ENCODE measurements at regions not wholly inside any gene's neighbourhood (a gene's known extent, or its start where the extent isn't known, plus 50 kb on each side); places are given as distances from the start of the nearest gene placed in this dataset.
"Not testable (repeated sequence)": the region's sequence is repeated elsewhere in the genome, so short reads cannot be mapped to it uniquely, and the experiment has no call there.

GRCh38 chrX:46298821-46299220 lies 246.4 kb downstream of the ZNF674 start:
- no peak for DNase-seq

GRCh38 chrX:46295963-46296362 lies 249.3 kb downstream of the ZNF674 start:
- no peak for DNase-seq

GRCh38 chrX:46294234-46294633 lies 251.0 kb downstream of the ZNF674 start:
- no peak for DNase-seq

- no peak for DNase-seq
Measured at GRCh38 chrX:46279925-46280313, 265.3 kb downstream of the ZNF674 start.

GRCh38 chrX:46279214-46279924 lies 265.9 kb downstream of the ZNF674 start:
- DNase-seq = no peak

GRCh38 chrX:46278572-46278971 lies 266.6 kb downstream of the ZNF674 start:
- DNase-seq = no peak

GRCh38 chrX:46268412-46268811 lies 276.8 kb downstream of the ZNF674 start:
- DNase-seq = no peak

- DNase-seq = no peak
Measured at GRCh38 chrX:46263494-46263893, 281.7 kb downstream of the ZNF674 start.

- no peak for DNase-seq
Measured at GRCh38 chrX:46262304-46262703, 282.9 kb downstream of the ZNF674 start.

- no peak for DNase-seq
Measured at GRCh38 chrX:46260499-46260898, 284.7 kb downstream of the ZNF674 start.

- no peak for DNase-seq
Measured at GRCh38 chrX:46258356-46258755, 286.9 kb downstream of the ZNF674 start.

GRCh38 chrX:46257451-46257879 lies 287.8 kb downstream of the ZNF674 start:
- no peak for DNase-seq

GRCh38 chrX:46256875-46257274 lies 288.3 kb downstream of the ZNF674 start:
- DNase-seq = no peak

GRCh38 chrX:46255046-46255445 lies 290.2 kb downstream of the ZNF674 start:
- DNase-seq = no peak

GRCh38 chrX:46254641-46255040 lies 290.6 kb downstream of the ZNF674 start:
- no peak for DNase-seq

- no peak for DNase-seq
Measured at GRCh38 chrX:46251755-46252154, 293.5 kb downstream of the ZNF674 start.

GRCh38 chrX:46250151-46250550 lies 295.1 kb downstream of the ZNF674 start:
- no peak for DNase-seq

GRCh38 chrX:46247456-46247855 lies 297.8 kb downstream of the ZNF674 start:
- DNase-seq = no peak

GRCh38 chrX:46244451-46244850 lies 300.8 kb downstream of the ZNF674 start:
- no peak for DNase-seq

GRCh38 chrX:46236411-46236810 lies 308.8 kb downstream of the ZNF674 start:
- no peak for DNase-seq

- DNase-seq = no peak
Measured at GRCh38 chrX:46235778-46236177, 309.4 kb downstream of the ZNF674 start.

- DNase-seq = no peak
Measured at GRCh38 chrX:46234775-46235174, 310.4 kb downstream of the ZNF674 start.

GRCh38 chrX:46228389-46228788 lies 316.8 kb downstream of the ZNF674 start:
- no peak for DNase-seq

- no peak for DNase-seq
Measured at GRCh38 chrX:46226422-46226821, 318.8 kb downstream of the ZNF674 start.

GRCh38 chrX:46223499-46223898 lies 321.7 kb downstream of the ZNF674 start:
- DNase-seq = not testable (repeated sequence)

Measured in stimulated activated CD8-positive, alpha-beta memory T cell treated with anti-CD3 and anti-CD28 coated beads, Interleukin-4, amount 100 ng/mL, for 48 hours (primary cell).